GM18511 (cell line): ENCODE measurements at regions not wholly inside any gene's neighbourhood (a gene's known extent, or its start where the extent isn't known, plus 50 kb on each side); places are given as distances from the start of the nearest gene placed in this dataset.

Experiments used
- ATAC-seq: cut with Tn5 transposase; IDR thresholded peaks from one replicate; pipeline ENCODE4 v1.9.1; 2021; ENCODE audit warnings: mild to moderate bottlenecking, moderate library complexity; ENCODE audit not compliant: unreplicated experiment

DNA sequence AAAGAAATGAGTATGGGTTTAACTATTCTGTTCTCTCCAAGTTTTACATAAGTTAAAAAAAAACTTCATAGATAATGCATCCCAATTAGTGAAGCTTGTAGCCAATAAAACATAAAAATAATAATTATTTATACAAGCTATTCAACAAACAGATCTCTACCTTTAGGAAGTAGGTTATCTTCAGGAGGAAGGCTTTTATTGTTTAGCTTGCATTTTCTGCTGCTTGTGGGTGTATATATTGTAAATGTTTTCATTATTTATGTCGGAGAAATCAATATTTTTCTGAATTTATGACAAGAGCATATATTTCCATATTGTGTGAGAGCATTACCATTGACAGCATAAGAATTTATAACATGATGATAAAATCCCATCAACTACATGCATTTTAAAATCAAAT is 208.3 kb downstream of the TRAM1L1 start:
- no peak for ATAC-seq

DNA sequence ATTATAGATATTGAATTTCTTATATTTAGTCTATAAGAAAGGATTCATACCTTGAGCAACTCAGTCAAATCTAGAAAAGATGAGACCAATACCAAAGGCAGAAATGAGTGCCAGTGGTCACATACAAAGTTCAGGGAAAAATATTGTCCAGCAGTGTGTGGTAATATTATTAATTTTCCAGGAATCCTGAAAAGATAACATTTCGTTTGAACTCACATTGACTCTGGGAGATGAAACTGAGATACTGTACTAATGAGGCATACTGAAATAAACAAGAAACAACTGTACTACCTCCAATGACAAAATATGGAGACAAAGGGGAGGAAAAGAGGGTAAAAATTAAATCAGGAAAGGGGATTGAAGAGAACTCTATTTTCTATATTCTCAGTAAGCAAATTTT is 212.4 kb downstream of the TRAM1L1 start:
- ATAC-seq = no peak

DNA sequence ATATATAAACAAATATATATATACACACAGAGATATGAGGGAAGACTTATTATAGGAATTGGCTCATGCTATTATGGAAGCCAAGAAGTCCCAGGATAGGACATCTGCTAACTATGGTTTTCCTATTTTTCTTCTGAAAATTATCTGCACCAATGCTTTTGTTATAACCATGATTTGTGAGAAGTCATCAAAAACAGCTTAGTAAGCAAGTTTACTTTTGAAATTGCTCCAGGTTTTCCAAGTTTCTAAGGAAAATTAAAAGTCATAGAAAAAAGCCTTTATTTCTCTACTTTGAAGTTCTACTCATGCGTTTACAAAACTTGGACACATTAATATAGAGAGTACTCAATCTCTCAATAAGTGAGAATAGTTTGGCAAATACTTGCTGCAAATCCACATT is 213.1 kb downstream of the TRAM1L1 start:
- ATAC-seq = no peak

DNA sequence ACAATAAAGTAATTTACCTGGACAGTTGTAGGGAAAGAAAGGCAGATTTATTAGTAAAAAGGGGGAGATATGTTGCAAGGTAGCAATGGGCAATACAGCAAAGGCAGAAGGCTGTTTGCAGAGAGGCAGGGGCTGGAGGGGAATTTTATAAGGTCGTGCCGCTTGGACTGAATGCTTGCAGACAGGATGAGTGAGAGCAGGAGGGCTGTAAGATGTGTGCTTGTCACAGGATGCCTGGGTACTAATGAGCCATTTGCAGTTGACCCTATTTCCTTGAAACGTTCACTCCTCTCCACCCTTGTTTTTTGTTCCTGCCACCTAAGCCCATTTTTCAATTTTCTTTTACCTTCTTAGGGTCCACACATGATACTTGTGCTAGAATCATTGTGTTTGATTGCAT is 214.7 kb downstream of the TRAM1L1 start:
- no peak for ATAC-seq

DNA sequence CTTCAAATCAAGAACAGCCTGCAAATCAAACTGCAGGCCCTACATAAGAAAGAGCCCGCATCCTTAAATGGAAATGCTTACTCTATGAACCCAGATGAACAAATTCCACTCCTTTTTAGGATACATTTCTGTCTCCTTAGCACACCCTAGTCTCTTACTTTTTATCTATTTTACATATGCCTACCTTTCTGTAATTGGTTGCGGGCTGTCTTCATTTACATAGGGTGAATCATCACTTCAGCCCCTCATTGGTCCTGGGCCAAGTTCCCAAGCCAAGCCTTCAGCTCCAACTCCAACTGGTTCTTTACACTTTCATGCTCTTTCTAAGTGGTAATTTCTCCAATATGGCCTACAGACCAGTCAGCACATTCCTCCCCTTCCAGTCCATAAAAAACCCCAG is 219.3 kb downstream of the TRAM1L1 start:
- ATAC-seq = no peak

DNA sequence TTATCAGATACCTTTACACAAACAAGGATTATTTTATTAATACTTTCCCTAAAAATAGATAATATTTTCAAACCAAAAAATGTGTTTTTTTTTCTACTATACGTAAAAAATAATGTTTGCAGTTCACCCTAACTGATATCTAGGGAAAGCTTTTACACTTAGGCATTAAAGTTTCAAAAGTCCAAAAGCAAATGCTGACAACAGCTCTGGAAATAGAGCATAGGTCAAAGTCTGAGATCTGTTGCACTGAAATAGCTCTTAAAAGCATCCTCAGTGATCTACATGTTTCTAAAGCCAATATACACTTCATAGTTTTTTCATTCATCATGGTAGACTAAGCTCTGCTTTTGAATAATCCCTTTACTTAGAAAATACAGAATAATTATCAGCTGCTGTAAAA is 222.8 kb downstream of the TRAM1L1 start:
- no peak for ATAC-seq

DNA sequence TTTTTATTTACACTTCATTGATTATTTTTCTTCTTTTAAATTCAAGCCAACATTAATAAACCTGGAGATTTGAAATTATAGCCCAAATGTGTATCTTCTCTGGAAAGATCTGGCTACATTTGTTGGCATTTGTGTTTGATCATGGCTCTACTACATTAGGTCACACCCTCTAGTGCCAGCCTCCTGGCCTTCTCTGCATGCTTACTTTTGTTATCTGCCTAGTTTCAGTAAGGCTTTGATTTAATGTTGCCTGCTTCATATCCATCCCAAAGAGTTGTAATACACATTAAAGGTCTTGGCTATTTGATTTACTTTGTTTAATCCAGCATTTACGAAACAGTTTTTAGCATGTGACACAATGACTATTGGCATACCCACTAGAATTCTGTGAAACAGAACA is 224.5 kb downstream of the TRAM1L1 start:
- no peak for ATAC-seq

DNA sequence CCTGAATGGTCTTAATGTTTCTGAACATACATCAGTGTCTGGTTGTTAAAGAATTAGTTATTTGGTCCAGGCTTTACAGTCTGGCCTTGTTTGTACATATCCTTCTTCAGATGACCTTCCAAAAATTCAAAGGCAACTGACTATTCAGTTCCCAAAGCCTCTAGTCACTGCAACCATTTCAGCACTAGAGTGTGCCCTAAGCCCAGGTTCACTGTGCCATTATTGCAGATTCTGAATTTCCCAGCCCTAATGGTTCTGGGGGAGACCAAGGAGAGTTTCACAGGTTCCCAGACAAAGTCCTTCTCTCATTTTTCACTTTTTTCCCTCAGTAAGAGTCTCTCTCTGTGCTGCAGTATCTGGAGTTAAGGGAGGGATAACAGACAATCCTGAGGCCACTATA is 235.8 kb downstream of the TRAM1L1 start:
- no peak for ATAC-seq

DNA sequence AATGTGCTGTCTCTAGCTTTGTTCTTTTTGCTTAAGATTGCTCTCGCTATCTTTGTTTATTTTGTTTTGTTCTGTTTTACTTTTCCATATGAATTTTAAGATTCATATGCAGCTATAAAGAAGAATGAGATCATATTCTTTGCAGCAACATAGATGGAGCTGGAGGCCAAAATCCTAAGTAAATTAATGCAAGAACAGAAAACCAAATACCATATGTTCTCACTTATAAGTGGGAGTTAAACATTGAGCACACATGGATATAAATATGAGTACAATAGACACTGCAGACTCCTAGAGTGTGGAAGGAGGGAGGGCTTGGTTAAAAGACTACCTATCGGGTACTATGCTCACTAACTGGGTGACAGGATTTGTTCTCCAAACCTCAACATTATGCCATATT is 237.8 kb downstream of the TRAM1L1 start:
- no peak for ATAC-seq

DNA sequence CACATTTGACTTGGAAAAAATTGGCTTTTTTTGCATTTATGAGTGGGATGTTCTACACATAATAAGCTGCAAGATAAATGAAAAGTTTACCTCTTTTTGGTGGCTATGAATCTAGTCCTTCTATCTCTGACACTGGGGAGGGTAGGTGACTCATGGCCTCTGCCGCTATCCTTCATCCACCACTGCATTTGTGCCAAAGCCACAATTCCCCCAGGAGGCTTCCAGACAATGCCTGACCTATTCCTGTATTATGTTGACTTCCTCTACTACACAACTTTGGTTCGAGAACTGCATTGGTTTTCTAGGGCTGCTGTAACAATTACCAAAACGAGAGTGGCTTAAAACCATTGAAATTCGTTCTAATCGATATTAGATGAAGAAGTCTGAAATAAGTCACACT is 245.6 kb downstream of the TRAM1L1 start:
- ATAC-seq = no peak

DNA sequence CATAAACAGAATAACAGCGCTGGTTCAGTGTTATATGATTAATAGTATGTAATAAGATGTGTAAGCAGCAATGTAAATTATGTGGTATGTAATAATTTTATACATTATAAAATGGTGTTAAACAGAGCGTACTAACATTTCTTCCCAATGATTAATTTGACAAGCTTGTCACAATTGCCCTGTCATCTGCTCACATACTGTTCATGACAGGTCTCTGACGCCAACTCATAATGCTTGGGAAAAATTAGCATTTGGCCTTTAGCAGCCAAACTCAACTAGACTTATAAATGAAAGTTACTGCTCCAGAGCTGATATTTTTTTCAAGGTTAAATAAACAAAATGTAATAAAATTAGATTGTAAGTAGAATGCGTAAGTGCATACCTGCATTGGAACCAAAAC is 246.8 kb downstream of the TRAM1L1 start:
- ATAC-seq = no peak

DNA sequence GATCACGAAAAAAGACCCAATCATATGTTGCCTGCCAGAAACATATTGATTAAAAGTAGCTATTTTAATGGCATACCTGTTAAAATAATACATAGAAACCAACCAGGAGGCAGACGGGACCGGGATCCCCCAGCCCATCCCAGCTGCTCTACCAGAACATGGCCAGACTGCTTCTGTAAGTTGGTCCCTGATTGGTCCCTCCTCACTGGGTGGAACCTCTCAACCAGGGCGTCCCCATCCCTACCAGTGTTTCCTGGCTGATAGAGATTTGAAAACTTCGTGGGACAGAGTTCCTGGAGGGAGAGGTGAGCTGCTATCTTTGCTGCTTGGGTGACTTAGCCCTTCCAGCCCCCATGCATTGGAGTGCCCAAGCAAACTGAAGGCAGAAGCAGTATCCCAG is 256.2 kb downstream of the TRAM1L1 start:
- no peak for ATAC-seq

DNA sequence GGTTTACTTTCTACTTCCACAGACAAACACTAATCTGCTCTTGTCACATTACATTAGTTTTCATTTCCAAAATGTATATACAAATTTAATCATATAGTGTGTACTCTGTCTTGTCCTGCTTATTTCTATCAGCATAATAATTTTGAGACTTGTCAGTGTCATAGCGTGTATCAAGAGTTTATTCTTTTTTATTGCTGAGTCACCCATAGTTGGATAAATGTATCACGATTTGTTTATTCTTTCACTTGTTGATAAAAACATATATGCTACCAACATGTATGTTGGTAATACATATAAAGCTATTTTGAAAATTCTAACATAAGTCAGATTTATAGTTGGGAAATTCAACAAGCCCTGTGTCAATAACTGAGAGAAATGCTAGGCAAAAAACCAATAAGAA is 261.2 kb downstream of the TRAM1L1 start:
- no peak for ATAC-seq

DNA sequence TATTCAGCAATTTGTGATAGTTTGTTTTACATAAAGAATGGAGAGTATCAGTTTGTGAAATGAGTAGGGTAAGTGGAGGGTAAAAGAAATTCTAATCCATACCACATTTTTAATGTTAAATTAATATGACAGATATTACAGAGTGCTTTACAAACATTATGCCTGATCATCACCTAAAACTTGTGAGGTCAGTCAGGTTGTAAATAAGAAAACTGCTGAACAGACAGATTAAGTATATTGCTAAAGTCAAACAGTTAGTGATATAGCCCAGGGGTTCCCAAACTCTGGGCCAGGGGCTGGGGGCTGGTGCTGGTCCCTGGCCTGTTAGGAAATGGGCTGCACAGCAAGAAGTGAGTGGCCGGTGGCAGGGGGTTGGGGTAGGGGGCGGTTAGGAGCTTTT is 273.6 kb downstream of the TRAM1L1 start:
- no peak for ATAC-seq

DNA sequence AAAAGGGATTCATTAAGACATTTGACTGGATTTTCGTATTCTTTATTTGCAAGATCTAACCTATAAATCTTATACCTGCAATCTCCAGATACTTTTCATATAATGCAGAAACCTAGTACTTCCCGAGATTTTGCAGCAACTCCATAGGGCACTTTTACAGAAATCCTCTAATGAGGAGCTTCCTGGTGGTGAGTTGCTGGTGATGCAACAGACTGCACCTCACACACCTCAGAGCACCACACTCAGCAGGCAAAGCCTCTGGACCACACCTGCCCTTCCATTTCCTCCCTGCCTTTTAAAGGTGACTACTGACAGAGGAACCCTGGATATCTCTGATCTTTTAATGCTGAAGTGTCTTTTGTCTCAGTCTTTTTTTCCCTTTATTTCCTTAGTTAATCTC is 289.4 kb downstream of the TRAM1L1 start:
- ATAC-seq = no peak

DNA sequence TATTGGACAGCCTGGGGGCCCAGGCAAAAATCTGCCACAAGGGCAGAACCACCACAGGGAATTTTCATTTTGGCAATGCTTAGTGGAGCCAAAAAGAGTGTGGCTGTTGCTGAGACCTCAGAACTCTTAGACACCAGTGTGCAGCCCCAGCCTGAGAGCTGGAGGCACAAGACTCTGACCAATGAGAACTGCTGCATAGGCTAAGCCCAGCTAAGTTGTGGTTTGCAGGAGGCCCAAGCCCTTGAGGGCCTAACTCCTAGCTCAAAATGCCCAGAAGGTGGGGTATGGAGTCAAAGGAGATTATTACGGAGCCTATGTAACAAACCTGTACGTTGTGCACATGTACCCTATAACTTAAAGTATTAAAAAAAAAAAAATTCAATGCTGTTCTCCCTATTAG is 296.7 kb downstream of the TRAM1L1 start:
- no peak for ATAC-seq

DNA sequence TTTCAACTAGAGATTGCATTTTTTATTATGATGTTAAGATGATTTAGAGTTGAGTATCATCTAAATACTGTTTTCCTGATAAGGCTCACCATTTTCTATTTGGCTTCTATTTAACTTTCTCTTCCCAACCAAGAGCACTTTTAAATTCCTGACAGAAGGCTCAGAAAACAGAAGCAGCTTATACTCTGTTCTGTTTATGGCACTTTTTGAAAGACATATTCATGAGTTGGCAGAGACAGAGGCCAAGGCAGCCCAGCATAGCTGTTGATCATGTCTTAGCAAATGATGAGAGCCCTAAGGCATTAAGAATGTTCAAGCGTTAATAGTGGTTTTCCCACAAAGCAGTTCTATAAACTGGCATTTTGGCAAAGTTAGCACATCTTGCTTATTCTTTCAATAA is 330.3 kb downstream of the TRAM1L1 start:
- no peak for ATAC-seq

DNA sequence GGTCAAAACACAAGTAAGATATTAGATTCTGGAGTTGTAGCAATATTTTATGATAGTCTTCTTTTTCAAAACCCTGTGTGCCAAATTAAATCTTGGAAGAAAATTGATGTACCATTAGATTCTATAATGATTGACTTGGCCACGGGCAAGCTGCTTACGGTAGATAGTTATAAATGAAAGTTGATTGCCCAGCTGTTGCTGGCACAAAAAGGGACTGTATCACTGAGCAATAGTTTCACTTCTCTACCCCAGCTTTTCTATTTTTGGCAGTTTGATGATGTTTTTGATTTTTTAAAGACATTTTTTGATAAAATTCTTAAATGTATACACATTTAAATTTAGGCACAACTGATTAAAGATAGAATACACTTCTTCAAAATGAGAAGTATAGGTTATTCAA is 333.3 kb downstream of the TRAM1L1 start:
- ATAC-seq = no peak

DNA sequence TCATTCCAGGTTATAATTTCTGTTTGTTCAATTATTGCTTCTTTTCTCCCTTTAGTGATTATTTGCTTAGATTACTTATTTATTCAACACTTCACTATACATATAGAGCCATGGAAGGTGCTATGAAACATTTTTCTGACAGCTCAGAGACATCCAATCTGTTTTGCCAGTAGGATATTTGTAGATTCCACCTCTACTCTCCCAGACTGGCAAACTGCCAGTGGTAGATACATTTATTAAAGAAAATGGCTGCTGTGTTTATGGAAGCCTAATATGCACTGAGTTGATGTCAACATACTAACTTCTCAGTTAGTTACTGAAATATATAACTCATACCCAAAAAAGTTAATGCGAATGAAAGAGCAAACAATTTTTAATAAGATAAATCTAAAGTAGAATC is 348.6 kb downstream of the TRAM1L1 start:
- ATAC-seq = no peak

DNA sequence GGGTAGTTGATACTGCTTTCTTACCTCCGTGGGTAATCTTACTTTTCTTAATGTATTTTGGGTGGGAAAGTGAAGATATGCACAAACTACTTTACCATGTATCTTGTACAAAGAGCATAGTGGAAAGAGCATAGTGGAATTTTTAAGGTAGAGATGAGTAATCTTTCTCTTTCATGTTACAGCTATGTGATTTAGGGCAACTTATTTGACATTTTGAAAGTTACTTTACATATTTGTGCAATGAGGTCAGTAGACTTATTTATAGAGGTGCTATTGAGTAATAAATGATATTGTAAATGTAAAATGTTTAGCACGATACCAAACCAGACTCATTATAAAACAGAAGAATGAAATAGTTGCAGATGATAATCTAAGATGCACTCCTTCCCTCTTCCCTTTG is 351.2 kb downstream of the TRAM1L1 start:
- no peak for ATAC-seq

DNA sequence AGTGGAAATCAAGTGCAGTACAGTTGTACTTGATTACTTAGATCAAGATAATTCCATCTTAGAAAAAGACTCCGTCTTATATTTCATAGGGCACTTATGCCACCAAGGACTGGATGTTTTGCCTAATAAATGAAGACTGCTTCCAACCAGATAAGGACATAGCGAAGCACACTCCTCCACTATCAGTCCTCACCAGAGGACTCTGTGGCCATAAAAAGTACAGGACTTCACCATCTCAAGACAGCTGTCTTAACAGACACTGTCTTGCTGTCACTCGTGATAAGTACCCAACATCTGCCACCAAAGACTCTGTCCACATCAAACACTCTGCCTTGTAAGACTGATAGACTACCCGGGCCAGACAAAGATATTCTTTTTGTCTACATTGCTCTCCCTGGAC is 352.0 kb downstream of the TRAM1L1 start:
- ATAC-seq = no peak

DNA sequence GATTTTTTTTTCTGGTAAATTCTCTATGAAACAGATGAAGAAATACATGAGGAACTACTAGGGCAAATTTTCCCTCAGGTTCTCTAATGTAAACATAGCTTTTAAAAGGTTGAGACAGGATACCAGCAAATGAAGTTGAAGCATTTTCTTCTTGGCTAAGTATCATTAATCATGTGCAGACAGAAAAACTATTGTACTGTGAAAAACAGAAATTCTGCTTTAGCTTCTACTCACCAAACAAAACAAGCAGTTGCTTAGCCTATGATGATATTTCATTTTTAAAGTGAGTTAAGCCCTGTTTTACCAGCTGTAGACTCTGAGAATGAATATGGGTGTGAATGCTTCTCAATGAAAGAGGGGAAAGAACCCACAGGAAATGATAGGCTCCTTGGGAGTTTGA is 358.9 kb downstream of the TRAM1L1 start:
- no peak for ATAC-seq

DNA sequence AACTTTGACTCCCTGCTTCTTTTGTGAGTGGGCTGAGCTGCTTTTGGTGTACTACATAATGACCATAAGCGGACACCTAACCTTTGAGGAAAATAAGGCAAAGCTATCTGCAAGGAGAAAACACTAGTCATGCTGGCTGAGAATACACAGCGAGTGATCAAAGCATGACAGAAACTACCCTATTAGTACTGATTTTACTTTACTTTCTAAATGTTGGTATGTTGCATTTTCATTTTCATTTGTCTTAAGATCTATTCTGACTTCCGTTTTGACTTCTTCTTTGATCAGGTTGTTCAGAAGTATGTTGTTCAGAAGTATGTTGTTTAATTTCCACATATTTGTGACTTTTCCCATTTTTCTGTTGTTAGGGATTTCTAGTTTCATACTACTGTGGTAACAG is 361.1 kb downstream of the TRAM1L1 start:
- ATAC-seq = peak; percentile 98

DNA sequence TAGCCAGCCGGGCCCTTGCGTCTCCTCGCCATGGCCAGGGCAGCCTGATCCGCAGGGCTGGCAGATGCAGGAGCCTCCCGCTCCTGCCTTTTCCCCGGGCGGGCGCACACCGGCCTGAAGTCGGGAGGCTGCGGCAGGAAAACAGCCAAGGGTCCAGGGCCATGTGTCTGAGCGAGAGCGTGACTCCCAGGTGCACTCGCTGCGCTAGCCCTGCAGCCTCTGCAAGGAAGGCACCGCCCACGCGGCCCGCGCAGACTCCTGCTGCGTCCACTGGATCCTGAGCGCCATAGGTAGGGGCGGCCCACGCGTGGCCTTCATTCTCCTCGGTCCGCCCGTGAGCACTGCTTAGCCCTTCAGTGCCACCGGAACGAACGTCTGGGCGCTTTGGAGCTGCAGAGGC is 379.9 kb downstream of the TRAM1L1 start:
- no peak for ATAC-seq
